Activated CD4-positive, alpha-beta T cell treated with anti-CD3 and anti-CD28 coated beads, Interleukin-2, amount 10 ng/mL, durations not matched to agents 7 days and 5 days (primary cell): ENCODE measurements at regions not wholly inside any gene's neighbourhood (a gene's known extent, or its start where the extent isn't known, plus 50 kb on each side); places are given as distances from the start of the nearest gene placed in this dataset.

Experiments used
- CTCF ChIA-PET: fragments of 350-600 bp; sonication (Branson Sonifier 250); formaldehyde crosslinking; loops from one replicate; lab custom pipeline; 2021; ENCODE audit warnings: antibody characterized with exemption; lab: Charles Lee
- POLR2A ChIA-PET: fragments of 350-600 bp; sonication (Branson Sonifier 250); formaldehyde crosslinking; loops from one replicate; lab custom pipeline; 2021; ENCODE audit warnings: antibody characterized with exemption; lab: Charles Lee
- DNase-seq: peaks from one replicate; pipeline ENCODE4 v3.0.0-alpha.2; 2020
- H3K27ac Mint-ChIP-seq: one replicate; pipeline ENCODE4 v1.8.0; 2021; ENCODE audit warnings: mild to moderate bottlenecking, moderate library complexity, mixed read lengths
- H3K27me3 Mint-ChIP-seq: one replicate; pipeline ENCODE4 v1.8.0; 2021; ENCODE audit warnings: mixed read lengths
- H3K36me3 Mint-ChIP-seq: one replicate; pipeline ENCODE4 v1.8.0; 2021; ENCODE audit warnings: low read depth, mixed read lengths
- H3K4me1 Mint-ChIP-seq: one replicate; pipeline ENCODE4 v1.8.0; 2021; ENCODE audit warnings: mixed read lengths
- H3K4me3 Mint-ChIP-seq: one replicate; pipeline ENCODE4 v1.8.0; 2021; ENCODE audit warnings: mild to moderate bottlenecking, moderate library complexity, mixed read lengths
- H3K9me3 Mint-ChIP-seq: one replicate; pipeline ENCODE4 v1.8.0; 2021; ENCODE audit warnings: mixed read lengths

DNA sequence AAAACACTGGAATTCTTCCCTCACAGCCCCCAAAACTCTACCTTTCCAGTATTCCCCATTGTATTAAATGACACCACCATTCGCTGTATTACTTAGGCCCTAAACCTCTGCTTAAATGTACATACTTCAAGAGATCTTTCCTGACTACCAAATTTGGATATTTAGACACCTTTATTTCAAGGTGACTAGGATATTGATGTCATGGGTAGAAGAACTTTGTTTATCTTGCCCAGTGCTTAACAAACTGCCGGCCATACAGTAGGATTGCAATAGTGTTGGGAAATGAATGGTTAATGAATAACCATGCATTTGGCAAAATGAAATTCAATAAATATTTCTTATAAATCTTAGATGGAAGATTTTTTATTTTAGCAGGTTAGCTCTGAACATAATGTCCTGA lies 86.2 kb upstream of the CA10 start:
- CTCF ChIA-PET = no interaction called here
- H3K9me3 Mint-ChIP-seq = no peaks in the 10 kb centered on the region
- H3K4me3 Mint-ChIP-seq = no peak overlapping the region
- no peak for DNase-seq
- no peaks in the 10 kb centered on the region for H3K4me1 Mint-ChIP-seq
- no peaks in the 10 kb centered on the region for H3K27me3 Mint-ChIP-seq
- H3K27ac Mint-ChIP-seq = no peak overlapping the region
- no peaks in the 10 kb centered on the region for H3K36me3 Mint-ChIP-seq
- POLR2A ChIA-PET = no interaction called here

- no peaks in the 10 kb centered on the region for H3K36me3 Mint-ChIP-seq
- DNase-seq = no peak
- no peak overlapping the region for H3K27ac Mint-ChIP-seq
- POLR2A ChIA-PET = no interaction called here
- no peaks in the 10 kb centered on the region for H3K4me1 Mint-ChIP-seq
- H3K4me3 Mint-ChIP-seq = no peak overlapping the region
- H3K9me3 Mint-ChIP-seq = no peaks in the 10 kb centered on the region
- CTCF ChIA-PET = interaction anchor here (0.7 kb wide), 1 partner anchor 144 kb away, joined by 3 read pairs; no protein-coding TSS in a partner anchor
- H3K27me3 Mint-ChIP-seq = no peaks in the 10 kb centered on the region
Measured at GRCh38 chr17:52242268-52242667, 83.8 kb upstream of the CA10 start.

- H3K9me3 Mint-ChIP-seq = no peaks in the 10 kb centered on the region
- DNase-seq = no peak
- H3K27me3 Mint-ChIP-seq = no peaks in the 10 kb centered on the region
- H3K27ac Mint-ChIP-seq = no peak overlapping the region
- ChIA-PET POLR2A (no interaction called here), CTCF (no interaction called here)
- no peaks in the 10 kb centered on the region for H3K4me1 Mint-ChIP-seq
- H3K4me3 Mint-ChIP-seq = no peak overlapping the region
- H3K36me3 Mint-ChIP-seq = no peaks in the 10 kb centered on the region
Measured at GRCh38 chr17:52237151-52237550, 78.6 kb upstream of the CA10 start.

- no peak overlapping the region for H3K4me3 Mint-ChIP-seq
- H3K27me3 Mint-ChIP-seq = no peaks in the 10 kb centered on the region
- DNase-seq = no peak
- no peaks in the 10 kb centered on the region for H3K9me3 Mint-ChIP-seq
- ChIA-PET POLR2A (no interaction called here), CTCF (interaction anchor here (0.6 kb wide), 1 partner anchor 27 kb away, joined by 3 read pairs; no protein-coding TSS in a partner anchor)
- no peaks in the 10 kb centered on the region for H3K36me3 Mint-ChIP-seq
- H3K27ac Mint-ChIP-seq = no peak overlapping the region
- no peaks in the 10 kb centered on the region for H3K4me1 Mint-ChIP-seq
Measured at GRCh38 chr17:52235516-52235915, 77.0 kb upstream of the CA10 start.

DNA sequence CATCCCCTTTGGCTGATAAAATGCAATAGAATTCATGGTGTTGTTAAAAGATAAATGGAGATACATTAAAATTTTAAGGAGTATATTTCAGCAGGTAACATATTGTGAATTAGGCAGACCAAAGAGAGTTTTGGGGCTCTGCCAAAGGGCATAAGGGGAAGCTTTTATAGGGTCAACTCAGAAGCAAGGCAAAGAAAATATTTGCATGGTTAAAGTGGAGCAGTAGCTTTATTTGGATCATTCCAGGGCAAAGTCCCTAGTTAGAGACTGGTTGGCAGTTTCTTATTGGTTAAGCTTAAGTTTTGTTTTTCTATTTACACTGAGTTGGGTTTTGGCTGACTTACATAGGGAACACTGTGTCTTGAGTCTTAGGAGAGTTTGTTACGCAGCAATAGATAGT lies 75.1 kb upstream of the CA10 start:
- no peak for DNase-seq
- ChIA-PET POLR2A (no interaction called here), CTCF (no interaction called here)
- no peaks in the 10 kb centered on the region for H3K36me3 Mint-ChIP-seq
- no peaks in the 10 kb centered on the region for H3K27me3 Mint-ChIP-seq
- no peak overlapping the region for H3K27ac Mint-ChIP-seq
- H3K4me1 Mint-ChIP-seq = no peaks in the 10 kb centered on the region
- H3K9me3 Mint-ChIP-seq = no peaks in the 10 kb centered on the region
- H3K4me3 Mint-ChIP-seq = no peak overlapping the region

DNA sequence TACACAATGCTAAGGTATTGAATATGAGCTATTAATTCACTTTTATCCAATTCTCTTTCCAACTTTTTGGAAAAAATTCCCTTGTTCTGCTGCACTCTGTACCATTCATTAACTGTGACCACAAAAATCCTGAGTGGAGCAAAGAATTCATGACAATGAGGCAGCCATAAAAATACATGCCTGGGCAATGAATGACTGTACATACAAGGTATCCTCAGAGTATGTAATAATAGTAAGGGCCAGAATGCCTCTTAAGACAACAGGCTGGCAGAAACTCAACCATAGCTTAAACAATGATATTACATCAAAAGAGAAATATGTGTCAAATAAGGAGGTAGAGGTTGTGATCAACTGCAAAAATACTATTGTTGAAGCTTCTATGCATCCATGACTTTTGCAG lies 74.7 kb upstream of the CA10 start:
- Mint-ChIP-seq H3K27me3 (no peaks in the 10 kb centered on the region), H3K36me3 (no peaks in the 10 kb centered on the region), H3K27ac (no peak overlapping the region), H3K9me3 (no peaks in the 10 kb centered on the region), H3K4me3 (no peak overlapping the region), H3K4me1 (no peaks in the 10 kb centered on the region)
- DNase-seq = no peak
- POLR2A ChIA-PET = no interaction called here
- CTCF ChIA-PET = no interaction called here

DNA sequence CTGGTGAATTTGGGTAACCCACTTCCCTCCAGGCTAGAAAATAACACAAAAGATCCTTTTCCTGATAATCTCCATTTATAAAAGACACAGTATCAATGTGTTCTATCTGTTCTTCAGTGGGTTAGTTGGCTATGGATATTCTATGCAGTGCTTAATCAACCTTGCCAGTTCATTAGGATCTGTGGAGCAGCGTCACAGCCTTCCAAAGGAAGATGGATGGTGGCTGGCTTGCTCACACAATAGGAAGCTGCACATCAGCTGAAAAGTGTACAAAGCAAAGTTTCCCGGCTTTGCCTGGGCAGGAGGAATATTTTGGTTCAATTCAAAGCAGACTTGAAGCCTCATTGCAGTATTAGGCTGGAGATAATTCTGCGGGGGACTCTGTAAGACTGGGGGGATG lies 70.3 kb upstream of the CA10 start:
- ChIA-PET CTCF (no interaction called here), POLR2A (no interaction called here)
- H3K9me3 Mint-ChIP-seq = no peaks in the 10 kb centered on the region
- H3K4me1 Mint-ChIP-seq = no peaks in the 10 kb centered on the region
- DNase-seq = no peak
- H3K27me3 Mint-ChIP-seq = no peaks in the 10 kb centered on the region
- no peak overlapping the region for H3K4me3 Mint-ChIP-seq
- H3K27ac Mint-ChIP-seq = no peak overlapping the region
- no peaks in the 10 kb centered on the region for H3K36me3 Mint-ChIP-seq

DNA sequence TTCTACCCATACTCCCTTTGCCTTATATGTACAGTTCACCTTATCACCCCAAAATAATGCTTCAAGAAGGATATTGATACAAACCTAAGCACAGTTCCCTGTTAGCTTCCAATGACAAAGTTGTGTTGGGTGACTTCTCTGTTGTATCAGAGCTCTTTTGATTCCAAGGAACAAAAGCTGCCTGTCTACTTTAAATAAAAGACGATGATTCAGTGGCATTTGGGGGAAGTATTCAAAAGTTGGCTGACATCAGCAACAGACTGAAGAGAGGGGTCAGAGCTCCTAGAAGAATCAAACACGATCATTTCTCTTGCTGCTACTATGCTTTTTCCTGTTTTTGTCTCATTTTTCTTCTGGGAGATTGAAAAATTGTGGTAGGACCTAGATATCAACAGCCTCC lies 69.4 kb upstream of the CA10 start:
- no peaks in the 10 kb centered on the region for H3K36me3 Mint-ChIP-seq
- H3K27me3 Mint-ChIP-seq = no peaks in the 10 kb centered on the region
- DNase-seq = no peak
- no peak overlapping the region for H3K27ac Mint-ChIP-seq
- no peaks in the 10 kb centered on the region for H3K4me1 Mint-ChIP-seq
- no peak overlapping the region for H3K4me3 Mint-ChIP-seq
- ChIA-PET CTCF (interaction anchor here (0.6 kb wide), 1 partner anchor 857 kb away, joined by 3 read pairs; no protein-coding TSS in a partner anchor), POLR2A (no interaction called here)
- no peaks in the 10 kb centered on the region for H3K9me3 Mint-ChIP-seq

GRCh38 chr17:52213451-52213850 lies 54.9 kb upstream of the CA10 start:
- no peaks in the 10 kb centered on the region for H3K36me3 Mint-ChIP-seq
- H3K27ac Mint-ChIP-seq = no peak overlapping the region
- no peak overlapping the region for H3K4me3 Mint-ChIP-seq
- no peak for DNase-seq
- no peaks in the 10 kb centered on the region for H3K4me1 Mint-ChIP-seq
- no peaks in the 10 kb centered on the region for H3K27me3 Mint-ChIP-seq
- H3K9me3 Mint-ChIP-seq = no peaks in the 10 kb centered on the region
- CTCF ChIA-PET = no interaction called here
- POLR2A ChIA-PET = no interaction called here

DNA sequence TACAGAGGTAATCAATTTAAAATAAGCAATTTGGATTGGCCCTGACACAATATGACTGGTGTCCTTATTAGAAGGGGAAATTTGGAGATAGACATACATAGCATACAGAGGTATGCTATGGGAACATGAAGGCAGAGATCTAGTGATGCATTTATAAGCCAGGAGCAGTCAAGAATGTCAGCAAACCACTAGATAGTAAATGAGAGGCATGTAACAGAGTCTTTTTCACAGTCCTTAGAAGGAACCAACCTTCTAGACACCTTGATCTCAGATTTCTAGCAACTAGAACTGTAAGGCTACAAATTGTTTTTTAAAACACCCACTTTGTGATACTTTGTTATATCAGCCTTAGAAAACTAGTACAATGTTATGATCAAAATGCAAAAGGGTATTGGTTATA lies 54.3 kb upstream of the CA10 start:
- Mint-ChIP-seq H3K9me3 (no peaks in the 10 kb centered on the region), H3K4me3 (no peak overlapping the region), H3K27ac (no peak overlapping the region), H3K36me3 (no peaks in the 10 kb centered on the region), H3K4me1 (no peaks in the 10 kb centered on the region), H3K27me3 (no peaks in the 10 kb centered on the region)
- CTCF ChIA-PET = no interaction called here
- POLR2A ChIA-PET = no interaction called here
- DNase-seq = no peak

DNA sequence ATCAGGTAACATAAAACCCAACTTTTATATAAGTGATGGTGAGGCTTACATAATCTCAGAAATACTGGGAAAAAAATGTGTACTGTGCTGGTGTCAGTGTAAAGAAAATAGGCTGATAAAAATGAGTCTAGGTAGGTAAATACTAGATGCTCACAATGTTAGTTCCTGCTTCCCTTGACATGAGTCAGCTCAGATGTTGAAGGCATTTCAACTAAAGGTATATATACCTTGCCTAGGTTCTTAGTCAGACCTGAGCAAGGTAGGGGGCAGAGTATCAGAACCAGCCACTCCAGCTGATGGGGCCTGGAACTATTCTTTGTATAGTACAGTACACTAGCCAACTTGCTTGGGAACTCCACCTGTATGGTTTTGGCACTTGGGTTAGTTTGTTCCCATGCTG lies 51.0 kb upstream of the CA10 start:
- POLR2A ChIA-PET = no interaction called here

More for the DNA sequence above, 51.0 kb upstream of the CA10 start:
- Mint-ChIP-seq H3K27ac (no peak overlapping the region), H3K9me3 (no peaks in the 10 kb centered on the region), H3K27me3 (no peaks in the 10 kb centered on the region), H3K4me3 (no peak overlapping the region), H3K4me1 (no peaks in the 10 kb centered on the region), H3K36me3 (no peaks in the 10 kb centered on the region)
- no peak for DNase-seq
- CTCF ChIA-PET = no interaction called here
